ENCODE measurements at regions not wholly inside any gene's neighbourhood (a gene's known extent, or its start where the extent isn't known, plus 50 kb on each side); places are given as distances from the start of the nearest gene placed in this dataset.

DNA sequence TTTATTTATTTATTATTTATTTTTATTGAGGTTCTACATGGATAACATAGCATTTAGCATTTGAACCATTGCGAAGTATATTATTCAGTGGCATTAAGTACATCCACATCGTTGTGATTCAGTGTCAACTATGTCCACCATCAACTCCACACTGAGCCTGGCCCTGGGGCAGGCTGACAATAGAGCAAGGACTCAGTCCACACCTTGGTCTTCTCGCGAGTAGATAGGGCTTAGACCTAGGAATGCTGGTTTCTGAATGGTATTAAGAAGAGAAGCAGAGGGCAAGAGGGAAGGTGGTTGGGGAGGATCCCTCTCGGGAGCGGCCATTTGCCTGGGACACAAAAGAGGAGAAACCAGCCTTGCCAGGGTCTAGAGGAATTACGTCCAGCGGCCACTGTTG, 599.2 kb upstream of the MGMT start:
- no peak for DNase-seq

DNA sequence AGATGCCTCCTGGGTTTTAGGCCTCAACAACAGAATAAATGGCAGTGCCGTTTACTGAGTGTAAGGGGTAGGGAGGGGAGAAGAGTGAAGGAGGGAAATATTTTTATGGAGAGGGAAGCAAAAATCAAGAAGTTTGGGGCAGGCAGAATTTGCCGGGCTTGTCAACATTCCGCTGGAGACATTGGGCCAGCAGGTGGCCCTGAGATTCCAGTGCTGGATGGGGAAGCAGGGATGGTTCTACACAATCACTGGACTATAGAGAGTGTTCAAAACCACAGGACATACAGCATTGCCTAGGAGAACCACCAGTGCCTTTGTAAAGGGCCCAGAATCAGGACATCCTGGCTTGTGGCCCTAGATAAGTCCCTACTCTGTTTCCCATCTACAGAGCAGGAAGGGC, 598.6 kb upstream of the MGMT start:
- DNase-seq, result no peak

DNA sequence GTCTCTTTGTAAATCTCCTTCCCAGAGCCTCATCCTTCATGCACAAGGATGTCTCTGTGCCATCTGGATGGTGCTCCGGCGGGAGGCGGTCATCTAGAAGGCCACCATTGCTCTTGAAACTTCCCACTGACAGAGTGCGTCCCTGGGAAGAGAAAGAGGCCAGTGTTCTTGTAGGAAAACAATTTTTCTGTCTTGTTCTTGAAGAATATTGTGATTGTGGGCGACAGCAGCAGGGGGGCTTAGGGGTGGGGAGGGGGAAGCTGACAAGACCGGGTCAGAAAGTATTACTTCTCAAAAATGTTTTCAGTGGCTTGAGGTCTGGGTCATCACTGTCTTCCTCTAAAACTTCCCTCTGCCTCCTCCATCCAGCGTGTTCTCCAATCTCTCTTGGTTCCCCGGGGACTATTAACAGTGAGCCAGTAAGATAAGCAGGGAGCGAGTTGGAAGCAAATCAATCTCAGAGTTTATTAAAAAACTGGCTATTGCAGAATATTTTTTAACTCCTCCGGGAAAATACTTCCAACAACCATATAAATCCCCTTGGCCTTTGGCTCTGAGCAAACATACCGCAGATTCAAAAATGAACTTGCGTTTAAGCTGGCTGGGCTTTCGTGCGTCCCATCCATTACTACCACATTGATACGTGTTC, 597.8 kb upstream of the MGMT start:
- DNase-seq, result no peak

DNA sequence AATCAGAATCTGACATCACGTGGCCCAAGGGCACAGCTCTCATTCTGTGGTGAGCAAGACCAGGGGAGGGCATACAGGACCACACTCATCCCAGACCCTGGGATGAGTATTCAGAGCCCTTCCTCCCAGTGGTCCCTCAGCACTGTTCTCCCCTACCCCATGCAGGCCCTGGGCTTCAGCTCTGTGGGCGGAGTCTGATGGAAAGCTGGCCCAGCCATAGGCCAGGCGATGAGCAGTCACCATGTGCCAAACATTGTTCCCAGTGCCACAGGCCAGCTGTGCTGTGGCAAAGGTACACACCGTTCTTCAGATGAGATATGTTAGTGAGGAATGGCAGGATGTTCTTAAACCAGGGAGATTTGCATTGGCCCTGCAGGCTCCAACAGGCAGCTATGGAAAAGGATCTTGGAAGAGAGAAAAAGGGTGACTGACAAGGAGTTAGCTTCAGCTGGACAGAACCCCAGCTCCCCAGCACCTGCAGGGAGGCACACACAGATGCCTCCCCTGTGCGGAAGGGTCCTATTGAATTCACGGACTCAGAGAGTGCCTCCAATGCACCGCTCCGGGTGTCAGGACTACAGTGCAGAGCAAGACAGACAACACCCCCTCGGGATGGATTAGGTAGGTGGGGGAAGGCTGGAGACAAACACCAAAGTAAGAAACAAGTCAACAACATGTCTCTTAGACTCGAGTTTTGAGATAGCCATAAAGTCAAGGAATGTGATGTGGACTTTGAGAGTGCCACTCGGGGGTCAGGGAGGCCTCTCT, 596.0 kb upstream of the MGMT start:
- no peak for DNase-seq

DNA sequence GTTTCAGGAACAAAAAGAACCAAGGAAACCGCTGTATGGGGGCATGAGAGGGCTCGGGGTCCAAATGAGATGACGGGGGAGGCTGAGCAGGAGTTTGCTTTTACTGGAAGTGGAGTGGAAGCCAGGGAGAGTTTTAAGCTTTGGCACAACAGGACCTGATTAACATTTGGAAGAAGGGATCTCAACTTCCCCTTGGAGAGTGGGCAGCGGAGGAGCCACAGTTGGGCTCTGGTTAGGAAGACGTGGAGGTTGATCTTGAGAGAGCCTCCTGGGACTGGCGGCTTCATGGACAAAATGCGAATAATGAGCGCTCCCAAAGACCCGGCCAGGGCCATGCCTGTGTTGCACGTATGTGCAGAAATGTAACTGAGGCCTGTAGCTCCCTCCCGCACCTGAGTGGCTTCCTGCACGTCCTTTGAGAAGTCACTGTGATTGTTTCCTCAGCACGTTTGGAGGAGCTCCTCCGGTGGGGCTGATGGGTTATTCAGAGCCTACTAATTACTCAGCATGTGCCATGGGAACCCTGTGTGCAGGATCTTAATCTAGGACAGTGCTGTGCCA, 595.3 kb upstream of the MGMT start:
- no peak for DNase-seq

DNA sequence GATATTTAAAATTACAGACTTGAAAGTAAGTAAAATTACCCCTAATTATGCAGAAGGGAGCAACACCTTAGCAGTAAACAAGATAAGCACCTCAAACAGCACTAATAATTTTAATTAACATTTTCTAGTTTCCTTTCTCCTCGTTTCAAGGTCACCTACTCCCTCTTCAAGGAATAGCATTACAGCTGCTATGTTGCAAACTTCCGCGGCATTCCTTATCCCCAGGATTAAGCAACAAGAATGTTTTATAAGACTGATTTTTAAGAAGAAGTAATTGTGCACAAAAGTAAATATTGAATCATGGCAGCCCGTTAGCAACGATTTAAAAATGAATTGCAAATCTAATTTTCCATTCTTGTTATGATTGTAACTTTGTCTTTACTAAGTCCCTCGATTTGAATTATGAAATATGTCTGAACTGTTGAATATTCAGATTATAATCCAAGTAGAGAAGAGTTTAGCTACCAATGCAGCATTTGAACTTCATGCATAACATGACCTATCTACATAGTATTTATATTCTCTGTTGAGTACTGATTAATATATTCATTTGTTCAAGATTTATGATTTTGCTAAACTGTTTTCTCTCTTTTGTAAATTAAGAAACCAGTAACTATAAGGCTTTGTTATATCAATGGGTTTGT, 593.5 kb upstream of the MGMT start:
- no peak for DNase-seq

DNA sequence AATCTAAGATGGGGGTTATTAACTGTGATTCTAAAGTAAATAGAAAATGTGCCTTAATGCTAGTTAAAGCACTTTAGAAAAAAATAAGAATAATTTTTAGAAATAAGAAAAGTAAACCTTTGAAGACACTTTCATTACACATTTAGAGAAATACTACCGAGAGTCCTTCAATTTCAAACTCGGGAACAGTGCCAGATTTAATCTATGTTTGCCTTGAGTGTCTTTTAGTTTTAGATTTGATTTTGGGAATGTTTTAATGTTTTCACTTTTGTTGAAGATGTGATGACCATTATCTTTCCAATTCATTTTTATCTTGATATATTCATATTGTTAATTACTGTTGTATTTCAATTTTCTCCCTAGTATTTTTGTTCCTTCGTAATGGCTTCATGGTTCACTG, 592.7 kb upstream of the MGMT start:
- DNase-seq, result no peak

DNA sequence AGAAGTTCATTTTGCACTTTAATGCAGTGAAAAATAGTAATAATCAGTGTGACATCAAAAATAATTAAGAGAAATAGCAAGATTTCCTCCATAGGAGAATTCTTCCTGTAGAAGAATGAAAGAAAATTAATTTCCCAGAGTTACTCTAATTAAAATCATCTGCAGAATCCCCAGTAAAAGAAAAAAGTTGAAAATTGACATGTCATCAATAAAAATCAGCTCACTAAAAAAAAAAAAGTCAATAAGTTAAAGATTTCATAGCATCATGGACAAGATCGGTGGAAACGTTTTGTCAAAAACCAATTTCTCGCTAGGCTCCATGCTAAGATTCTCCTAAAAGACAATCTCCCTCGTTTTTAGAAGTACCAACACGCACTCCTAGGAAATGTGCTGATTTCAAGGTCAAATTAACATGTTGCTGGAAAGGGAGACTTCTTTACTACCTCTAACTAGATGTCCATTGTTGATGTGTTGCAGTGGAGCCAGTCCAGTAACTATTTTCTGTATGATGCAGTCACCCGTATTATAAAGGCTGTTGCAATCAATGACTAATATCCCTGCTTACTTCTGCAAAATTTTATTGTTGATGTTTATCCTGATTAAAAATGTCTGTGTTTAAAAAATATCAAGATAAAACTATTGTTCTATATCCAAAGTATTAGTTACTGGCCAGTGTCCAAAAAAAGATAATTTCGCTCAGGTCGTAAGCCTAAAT, 591.9 kb upstream of the MGMT start:
- no peak for DNase-seq

DNA sequence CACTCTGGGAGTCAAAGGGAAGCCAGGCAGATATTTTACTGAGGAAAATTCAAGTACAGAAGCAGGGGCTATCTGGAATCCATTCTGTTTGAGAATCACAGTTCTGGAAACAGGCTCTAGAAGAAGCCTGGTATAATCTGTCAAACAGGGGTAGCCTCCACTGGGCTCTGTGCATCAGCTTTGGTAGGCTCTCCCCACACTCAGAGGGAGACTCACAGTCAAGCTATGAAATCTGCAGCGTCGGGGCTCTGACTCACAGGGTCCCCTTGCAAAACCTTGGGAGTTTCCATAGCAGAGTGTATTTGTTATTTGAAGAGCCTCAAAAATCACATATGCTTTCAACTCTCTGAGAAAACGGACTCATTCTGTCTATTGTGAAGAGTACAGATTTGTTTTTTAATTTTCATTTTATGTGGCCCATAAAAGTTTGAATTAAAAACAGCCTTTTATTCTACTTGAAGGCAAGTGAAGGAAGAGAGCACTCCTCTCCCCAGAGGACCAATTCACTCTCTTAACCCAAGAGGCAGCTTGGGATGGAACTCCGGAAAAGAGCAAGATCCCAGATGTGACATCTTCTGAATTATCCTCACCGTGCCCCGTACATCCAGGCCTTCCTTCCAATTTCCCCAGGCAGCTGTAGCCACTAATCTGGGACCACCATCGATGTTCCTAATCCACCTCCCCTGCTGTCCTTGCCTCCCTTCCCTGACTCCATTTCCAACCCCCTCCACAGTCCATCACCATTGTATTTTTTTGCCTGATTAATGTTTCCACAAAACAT, 590.9 kb upstream of the MGMT start:
- DNase-seq, result no peak

DNA sequence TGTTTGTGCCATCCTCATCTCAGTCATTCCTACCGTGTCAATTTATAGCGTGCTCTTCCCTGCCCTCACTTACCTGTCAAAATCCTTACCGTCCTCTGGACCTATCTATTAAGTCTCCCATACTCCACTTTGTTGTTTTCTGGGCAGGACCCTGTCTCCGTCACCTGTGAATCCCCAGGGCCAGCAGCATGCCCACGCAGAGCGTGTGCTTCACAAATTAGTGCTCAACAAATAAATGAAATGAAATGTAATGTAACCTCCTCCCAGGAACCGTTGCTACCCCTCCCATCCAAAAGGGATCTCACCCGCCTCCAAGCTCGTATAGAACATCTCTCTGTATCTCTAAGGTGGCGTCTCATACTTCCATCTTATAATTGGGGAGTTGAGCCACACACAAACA, 589.9 kb upstream of the MGMT start:
- no peak for DNase-seq

DNA sequence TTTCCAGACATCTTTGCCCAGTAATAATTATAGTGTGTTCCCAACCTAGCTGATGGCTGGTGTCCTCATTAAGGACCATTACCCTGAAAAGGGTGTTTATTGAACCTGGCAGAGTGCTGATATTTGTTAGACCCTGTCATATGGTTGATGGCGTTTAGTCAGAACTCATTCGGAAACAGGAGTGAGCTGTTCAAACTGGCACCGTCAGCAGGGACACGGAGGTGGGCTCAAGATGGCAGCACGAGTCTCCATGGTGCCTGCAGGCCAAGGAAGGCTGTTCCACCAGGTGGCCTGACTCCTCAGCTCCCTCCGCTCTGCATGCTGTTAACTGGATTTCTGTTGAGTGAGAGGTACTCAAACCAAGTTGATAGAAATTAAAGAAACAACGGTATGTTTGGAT, 589.1 kb upstream of the MGMT start:
- no peak for DNase-seq

DNA sequence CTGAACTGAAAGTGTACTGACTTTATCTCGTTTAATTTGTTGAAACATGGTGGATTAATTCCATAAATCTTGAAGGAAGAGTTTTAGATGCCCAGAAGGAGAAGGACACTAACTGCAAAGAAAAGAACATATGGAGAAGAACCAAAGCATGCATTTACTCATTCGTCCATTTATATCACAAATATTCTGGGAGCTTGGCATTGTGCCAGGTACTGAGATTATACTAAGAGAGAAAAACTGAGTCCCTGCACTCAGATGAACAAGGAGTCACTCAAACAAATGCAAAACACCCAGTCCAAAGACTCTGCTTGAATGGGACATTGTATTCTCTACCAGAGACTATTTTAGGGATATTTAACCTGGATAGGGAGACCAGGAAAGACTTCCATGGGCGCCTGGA, 588.0 kb upstream of the MGMT start:
- DNase-seq, result no peak

DNA sequence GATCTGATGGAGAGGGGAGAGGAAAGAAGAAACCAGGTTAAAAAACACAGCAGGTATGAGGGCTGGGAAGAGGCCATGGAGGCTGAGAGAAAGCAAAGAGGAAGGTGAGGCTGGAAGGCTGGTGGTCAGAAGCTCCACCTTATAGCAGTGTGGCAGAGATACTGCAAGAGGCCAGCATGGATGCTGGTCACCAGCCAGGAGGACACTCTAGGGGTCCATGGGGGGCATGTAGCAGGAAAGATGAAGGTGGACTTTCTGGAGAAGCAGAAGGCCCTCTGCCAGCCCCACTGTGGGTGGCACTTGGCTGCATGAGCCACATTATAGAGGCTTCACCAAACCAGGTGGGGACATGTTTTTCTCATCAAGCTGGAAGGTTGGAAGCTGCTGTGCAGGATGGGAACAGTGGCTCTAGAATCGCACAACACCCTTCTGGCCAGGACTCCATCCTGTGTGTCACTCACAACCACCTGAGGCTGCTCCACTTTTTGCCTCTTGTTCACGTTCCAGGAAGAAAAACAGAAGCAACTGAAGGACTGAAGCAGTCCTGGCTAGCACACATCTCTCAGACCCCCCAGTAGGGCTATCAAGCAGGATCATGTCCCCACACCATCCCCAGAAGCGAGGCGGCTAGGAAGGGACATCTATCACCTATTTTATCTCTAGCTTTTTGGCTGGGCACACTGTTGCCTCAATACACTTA, 587.5 kb upstream of the MGMT start:
- DNase-seq, result no peak

DNA sequence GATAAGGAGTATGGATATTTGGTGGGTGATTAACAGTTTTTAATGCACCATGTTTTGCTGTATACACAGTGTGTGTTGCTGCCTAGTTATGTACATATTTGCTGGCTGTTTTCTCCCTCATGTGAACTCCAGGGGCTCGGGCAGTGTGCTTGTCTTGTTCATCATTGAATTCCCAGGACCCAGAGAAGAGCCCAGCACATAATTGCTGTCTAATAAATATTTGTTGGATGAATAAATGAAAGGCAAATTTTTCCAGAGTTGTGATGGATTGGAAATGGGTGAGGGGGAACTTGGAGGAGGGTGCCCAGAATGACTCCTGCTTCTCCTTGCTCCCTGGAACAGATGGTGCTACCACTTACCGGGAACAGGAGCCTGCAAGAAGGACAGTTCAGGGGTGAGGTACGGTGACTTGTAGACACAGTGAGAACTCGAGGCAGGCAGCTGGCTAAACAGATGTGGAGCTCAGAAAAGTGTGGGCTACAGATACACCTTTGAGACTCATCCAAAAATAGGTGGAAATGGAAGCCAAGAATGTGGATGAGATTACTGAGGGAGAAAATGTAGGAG, 586.8 kb upstream of the MGMT start:
- no peak for DNase-seq

DNA sequence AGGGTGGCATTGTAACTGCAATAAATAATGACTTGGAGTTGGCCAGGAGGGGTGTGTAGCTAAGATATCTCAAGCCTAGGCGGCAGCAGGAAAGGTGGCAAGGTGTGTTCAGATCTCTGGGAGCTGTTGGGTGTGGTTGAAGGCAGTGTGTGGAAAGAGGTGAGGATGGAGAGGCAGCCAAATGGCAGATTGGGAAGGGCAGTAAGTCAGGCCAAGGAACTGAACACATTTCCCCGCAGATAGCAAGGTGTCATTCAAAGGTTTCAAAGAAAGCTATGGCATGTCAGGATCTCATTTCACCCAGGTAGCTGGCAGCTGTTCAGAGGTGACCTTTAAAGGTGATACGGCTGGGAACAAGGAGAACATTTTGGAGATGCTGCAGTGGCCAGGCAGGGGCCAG, 586.0 kb upstream of the MGMT start:
- DNase-seq, result no peak

DNA sequence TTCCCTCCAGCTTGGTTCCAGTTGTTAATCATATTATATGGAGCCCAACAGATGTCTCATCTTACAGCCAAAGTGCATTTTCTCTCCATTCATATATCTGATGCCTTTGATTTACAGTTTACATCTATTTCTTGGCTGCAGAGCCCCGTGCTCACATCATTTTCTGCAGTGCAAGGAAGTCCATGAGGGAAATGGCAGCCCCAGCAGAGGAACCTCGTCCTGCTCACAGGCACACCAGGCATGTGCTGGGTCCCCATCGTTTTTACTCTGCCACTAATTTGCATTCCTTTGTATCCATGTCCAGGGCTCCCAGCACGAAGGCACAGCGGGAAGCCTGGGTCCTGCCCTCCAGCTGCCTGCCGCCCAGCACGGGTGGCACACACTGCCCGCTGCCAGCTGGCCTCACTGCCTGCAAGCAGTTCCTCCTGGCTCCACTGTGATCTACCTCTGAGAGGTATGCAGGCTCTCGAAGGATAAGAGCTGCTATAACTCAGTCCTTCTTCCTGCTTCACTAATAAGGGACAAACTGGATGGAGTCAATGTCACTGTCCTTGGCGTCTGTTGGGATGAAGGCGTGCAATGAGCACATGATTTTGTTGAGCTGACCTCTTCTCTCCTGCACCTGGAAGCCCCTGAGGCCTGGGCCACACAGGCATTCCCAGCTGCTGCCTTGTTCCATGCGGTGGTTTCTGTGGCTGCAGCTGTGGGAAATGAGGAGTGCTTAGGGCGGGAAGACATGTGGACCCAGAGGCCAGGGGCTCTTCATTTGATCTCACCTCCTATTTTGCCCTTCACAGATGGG, 583.6 kb upstream of the MGMT start:
- DNase-seq, result no peak

DNA sequence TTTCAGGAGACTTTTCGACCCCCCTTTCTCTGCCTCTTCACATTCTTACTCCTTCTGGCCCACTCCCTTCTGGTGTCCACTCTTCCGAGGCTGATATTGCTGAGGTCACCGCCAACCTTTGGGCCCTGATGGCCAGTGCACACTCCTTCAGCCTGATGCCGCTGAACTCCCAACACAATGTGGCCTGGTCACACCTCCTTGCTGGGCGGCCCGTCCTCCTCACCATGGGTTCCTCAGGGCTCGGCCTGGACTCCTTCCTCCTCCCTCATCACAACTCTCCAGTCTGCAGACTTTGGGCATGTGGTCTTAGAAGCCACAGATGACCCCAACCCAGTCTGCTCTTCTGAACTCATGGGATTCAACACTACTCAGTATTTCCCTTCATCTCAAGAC, 583.0 kb upstream of the MGMT start:
- DNase-seq, result no peak

DNA sequence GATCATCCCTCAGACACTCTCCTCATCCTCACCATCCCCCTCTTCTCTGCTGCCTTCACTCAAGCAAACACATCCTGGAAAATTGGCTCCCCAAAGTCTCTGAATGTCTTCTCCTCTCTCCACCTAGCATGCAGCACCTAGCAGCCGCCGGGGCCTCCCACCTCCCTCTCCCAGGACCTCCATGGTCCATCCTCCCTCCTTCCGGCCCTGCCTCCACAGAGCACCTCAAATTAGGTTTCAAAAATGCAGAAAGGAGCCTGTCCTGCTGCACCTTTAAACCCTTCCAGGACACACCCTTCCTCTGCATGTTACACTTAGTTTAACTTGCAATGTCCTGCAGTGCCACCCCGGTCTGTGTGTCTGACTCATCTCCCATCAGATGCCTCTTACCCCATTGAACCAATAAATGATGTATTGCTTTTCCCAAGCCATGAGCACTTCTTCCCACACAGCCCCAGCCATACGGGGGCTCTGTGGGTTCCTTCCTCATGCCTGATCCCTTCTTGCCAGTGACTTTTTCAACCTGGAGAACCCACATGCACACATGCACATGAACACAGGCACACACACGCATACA, 582.5 kb upstream of the MGMT start:
- no peak for DNase-seq

DNA sequence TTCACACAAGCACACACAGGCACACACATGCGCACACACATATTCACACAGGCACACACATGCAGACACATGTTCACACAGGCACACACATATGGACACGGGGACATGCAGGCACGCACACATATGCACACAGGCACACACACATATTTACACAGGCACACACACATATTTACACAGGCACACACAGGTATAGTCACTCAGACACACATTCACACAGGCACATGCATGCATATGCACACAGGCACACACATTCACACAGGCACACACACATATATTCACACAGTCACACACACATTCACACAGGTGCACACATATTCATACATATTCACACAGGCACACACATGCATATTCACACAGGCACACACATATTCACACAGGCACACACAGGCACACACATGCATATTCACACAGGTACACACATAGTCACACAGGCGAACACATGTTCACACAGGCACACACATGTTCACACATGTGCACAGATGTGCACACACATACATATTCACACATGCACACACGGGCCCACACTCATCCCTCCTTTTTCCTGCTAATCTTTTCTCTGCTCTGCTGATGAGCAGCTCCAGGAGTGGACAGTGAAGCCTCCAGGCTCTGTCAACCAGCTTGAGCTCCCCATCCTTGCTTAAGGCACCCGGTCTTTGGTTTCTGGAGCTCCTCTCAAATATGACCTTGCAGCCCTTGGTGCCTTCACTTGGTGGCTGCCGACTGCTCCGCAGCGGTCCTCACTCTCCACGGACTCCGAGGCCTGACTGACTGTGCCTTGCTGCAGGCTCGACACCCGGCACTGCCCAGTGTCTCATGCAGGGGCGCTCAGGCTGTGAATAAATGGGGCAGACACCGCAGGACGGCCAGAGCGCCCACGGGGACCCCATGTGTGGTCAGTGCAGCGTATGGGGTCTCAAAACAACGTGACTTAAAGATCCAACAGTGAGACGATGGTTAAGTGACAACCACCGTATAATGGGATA, 581.2 kb upstream of the MGMT start:
- DNase-seq, result no peak
